OCI-LY3 (cell line): ENCODE measurements at regions not wholly inside any gene's neighbourhood (a gene's known extent, or its start where the extent isn't known, plus 50 kb on each side); places are given as distances from the start of the nearest gene placed in this dataset.

Source experiments
- H2AFZ ChIP-seq: fragments of 200-600, 300-600 bp; shearing (Covaris generic); 2 replicates; pipeline ENCODE4 v1.6.0; 2014; ENCODE audit warnings: antibody characterized with exemption, low read depth, low read length
- H3K27ac ChIP-seq: fragments of 200-600, 300-600 bp; sonication (generic); 2 replicates; pipeline ENCODE4 v1.5.1; 2014; ENCODE audit warnings: mild to moderate bottlenecking, low read length, moderate library complexity, mixed read lengths
- H3K27me3 ChIP-seq: fragments of 200-600, 300-600 bp; sonication (generic); 2 replicates; pipeline ENCODE4 v1.6.1; 2014; ENCODE audit warnings: low read depth, low read length, mixed read lengths
- H3K36me3 ChIP-seq: fragments of 200-600, 300-600 bp; sonication (generic); replicated peaks from 2 replicates; pipeline ENCODE3; 2014; ENCODE audit warnings: low read depth, low read length, mixed read lengths
- H3K4me1 ChIP-seq: fragments of 300-600, 200-600 bp; sonication (generic); 2 replicates; pipeline ENCODE4 v1.6.1; 2014; ENCODE audit warnings: low read length, mixed read lengths
- H3K4me2 ChIP-seq: fragments of 200-600, 300-600 bp; sonication (generic); 2 replicates; pipeline ENCODE4 v1.6.1; 2014; ENCODE audit warnings: low read length, mixed read lengths
- H3K4me3 ChIP-seq: fragments of 300-600, 200-600 bp; sonication (generic); 2 replicates; pipeline ENCODE4 v1.5.1; 2014; ENCODE audit warnings: antibody characterized with exemption, mild to moderate bottlenecking, low read length, moderate library complexity
- H3K79me2 ChIP-seq: fragments of 300-600, 200-600 bp; shearing (Covaris generic); 2 replicates; pipeline ENCODE4 v1.6.1; 2014; ENCODE audit warnings: mild to moderate bottlenecking, low read length, mixed read lengths
- H3K9ac ChIP-seq: fragments of 300-600, 200-600 bp; shearing (Covaris generic); 2 replicates; pipeline ENCODE4 v1.6.0; 2014; ENCODE audit warnings: mild to moderate bottlenecking, low read length, moderate library complexity
- H3K9me3 ChIP-seq: fragments of 200-600, 300-600 bp; shearing (Covaris generic); 2 replicates; pipeline ENCODE4 v1.6.1; 2014; ENCODE audit warnings: low read length, mixed read lengths; ENCODE audit not compliant: insufficient read depth
- H4K20me1 ChIP-seq: fragments of 200-600, 300-600 bp; sonication (generic); 2 replicates; pipeline ENCODE4 v1.6.1; 2016; ENCODE audit warnings: low read length, mixed read lengths; ENCODE audit not compliant: insufficient read depth
- CTCF ChIP-seq: fragments of 200-600, 300-600 bp; sonication (generic); IDR thresholded peaks from 2 replicates; pipeline ENCODE4 v1.5.1; 2014; ENCODE audit warnings: antibody characterized with exemption, low read length, low read depth
- EZH2phosphoT487 ChIP-seq: fragments of 200-600 bp; shearing (Covaris generic); IDR thresholded peaks from 2 replicates; pipeline ENCODE4 v1.6.1; 2018; ENCODE audit warnings: antibody characterized with exemption, mixed run types, low read depth

- no peak overlapping the region for H3K4me2 ChIP-seq
- H4K20me1 ChIP-seq: no peaks in the 10 kb centered on the region
- H3K9me3 ChIP-seq: no peaks in the 10 kb centered on the region
- H3K9ac ChIP-seq: no peak overlapping the region
- H3K27ac ChIP-seq: no peak overlapping the region
- TF ChIP-seq CTCF (no peak), EZH2phosphoT487 (no peak)
- no peak overlapping the region for H3K4me3 ChIP-seq
- no peaks in the 10 kb centered on the region for H3K36me3 ChIP-seq
- H3K27me3 ChIP-seq: no peaks in the 10 kb centered on the region
- H3K79me2 ChIP-seq: no peaks in the 10 kb centered on the region
- peaks cover 13% of the 10 kb centered on the region for H3K4me1 ChIP-seq
- H2AFZ ChIP-seq: no peak overlapping the region
Measured at GRCh38 chr3:177536873-177537272, 339.6 kb upstream of the TBL1XR1 start.

GRCh38 chr3:177537612-177538011 is 340.3 kb upstream of the TBL1XR1 start:
- Histone ChIP-seq H3K4me1 (peaks cover 13% of the 10 kb centered on the region), H3K4me3 (no peak overlapping the region), H3K27me3 (no peaks in the 10 kb centered on the region), H3K9ac (no peak overlapping the region), H4K20me1 (no peaks in the 10 kb centered on the region), H3K36me3 (no peaks in the 10 kb centered on the region), H2AFZ (no peak overlapping the region), H3K27ac (no peak overlapping the region), H3K9me3 (no peaks in the 10 kb centered on the region), H3K79me2 (no peaks in the 10 kb centered on the region), H3K4me2 (no peak overlapping the region)
- TF ChIP-seq EZH2phosphoT487 (no peak), CTCF (no peak)

GRCh38 chr3:177538048-177538749 is 340.9 kb upstream of the TBL1XR1 start:
- Histone ChIP-seq H3K4me3 (0 out of 2 replicates have a peak overlapping the region, but pooled peaks have one; percentile 34), H3K9me3 (no peaks in the 10 kb centered on the region), H3K9ac (no peak overlapping the region), H3K79me2 (no peaks in the 10 kb centered on the region), H3K36me3 (no peaks in the 10 kb centered on the region), H3K27me3 (no peaks in the 10 kb centered on the region), H2AFZ (peak overlapping the region; percentile 99), H3K27ac (no peak overlapping the region), H3K4me1 (peaks cover 13% of the 10 kb centered on the region), H3K4me2 (peak overlapping the region; percentile 68), H4K20me1 (no peaks in the 10 kb centered on the region)
- TF ChIP-seq EZH2phosphoT487: no peak

GRCh38 chr3:177538750-177539730 is 341.8 kb upstream of the TBL1XR1 start:
- H3K9ac ChIP-seq: peak overlapping the region; percentile 20; the same call in 1 of the 2 replicates

More at GRCh38 chr3:177538750-177539730, 341.8 kb upstream of the TBL1XR1 start:
- H4K20me1 ChIP-seq: no peaks in the 10 kb centered on the region
- no peaks in the 10 kb centered on the region for H3K27me3 ChIP-seq
- TF ChIP-seq CTCF (no peak), EZH2phosphoT487 (no peak)
- no peak overlapping the region for H3K27ac ChIP-seq
- peak overlapping the region; percentile 68 for H3K4me2 ChIP-seq
- no peaks in the 10 kb centered on the region for H3K79me2 ChIP-seq
- peak overlapping the region; percentile 99 for H2AFZ ChIP-seq
- peaks cover 13% of the 10 kb centered on the region for H3K4me1 ChIP-seq
- no peaks in the 10 kb centered on the region for H3K36me3 ChIP-seq
- peak overlapping the region; percentile 34; the same call in 1 of the 2 replicates for H3K4me3 ChIP-seq
- H3K9me3 ChIP-seq: no peaks in the 10 kb centered on the region
